Activated naive CD4-positive, alpha-beta T cell treated with anti-CD3 and anti-CD28 coated beads, Interleukin-2, amount 10 ng/mL, durations not matched to agents 7 days and 5 days (primary cell): ENCODE measurements at regions not wholly inside any gene's neighbourhood (a gene's known extent, or its start where the extent isn't known, plus 50 kb on each side); places are given as distances from the start of the nearest gene placed in this dataset.
"Not testable (repeated sequence)": the region's sequence is repeated elsewhere in the genome, so short reads cannot be mapped to it uniquely, and the experiment has no call there.

ENCODE experiments used
- CTCF ChIA-PET: fragments of 350-600 bp; sonication (Branson Sonifier 250); formaldehyde crosslinking; loops from one replicate; lab custom pipeline; 2021; ENCODE audit warnings: antibody characterized with exemption; lab: Charles Lee
- DNase-seq: peaks from one replicate; pipeline ENCODE4 v3.0.0-alpha.2; 2020
- H3K27ac Mint-ChIP-seq: one replicate; pipeline ENCODE4 v1.8.0; 2021; ENCODE audit warnings: mild to moderate bottlenecking, moderate library complexity, mixed read lengths
- H3K27me3 Mint-ChIP-seq: one replicate; pipeline ENCODE4 v1.8.0; 2021; ENCODE audit warnings: mild to moderate bottlenecking, mixed read lengths
- H3K36me3 Mint-ChIP-seq: one replicate; pipeline ENCODE4 v1.8.0; 2021; ENCODE audit warnings: mixed read lengths
- H3K4me1 Mint-ChIP-seq: one replicate; pipeline ENCODE4 v1.8.0; 2021; ENCODE audit warnings: mixed read lengths
- H3K4me3 Mint-ChIP-seq: one replicate; pipeline ENCODE4 v1.8.0; 2021; ENCODE audit warnings: mild to moderate bottlenecking, moderate library complexity, mixed read lengths
- H3K9me3 Mint-ChIP-seq: one replicate; pipeline ENCODE4 v1.8.0; 2021; ENCODE audit warnings: mixed read lengths

GRCh38 chr13:46479283-46479682, 73.7 kb upstream of the LRCH1 start:
- H3K27ac Mint-ChIP-seq: no peak overlapping the region
- no peaks in the 10 kb centered on the region for H3K4me1 Mint-ChIP-seq
- CTCF ChIA-PET: no interaction called here
- DNase-seq: no peak
- H3K4me3 Mint-ChIP-seq: no peak overlapping the region
- peaks cover 2% of the 10 kb centered on the region for H3K9me3 Mint-ChIP-seq
- no peaks in the 10 kb centered on the region for H3K36me3 Mint-ChIP-seq
- H3K27me3 Mint-ChIP-seq: peaks cover 3% of the 10 kb centered on the region

GRCh38 chr13:46478651-46479050, 74.3 kb upstream of the LRCH1 start:
- H3K4me1 Mint-ChIP-seq: no peaks in the 10 kb centered on the region
- peaks cover 3% of the 10 kb centered on the region for H3K27me3 Mint-ChIP-seq
- no peak overlapping the region for H3K27ac Mint-ChIP-seq
- CTCF ChIA-PET: no interaction called here
- DNase-seq: no peak
- peaks cover under 1% of the 10 kb centered on the region for H3K9me3 Mint-ChIP-seq
- no peaks in the 10 kb centered on the region for H3K36me3 Mint-ChIP-seq
- H3K4me3 Mint-ChIP-seq: no peak overlapping the region

- H3K27ac Mint-ChIP-seq: no peak overlapping the region
- CTCF ChIA-PET: no interaction called here
Observed at GRCh38 chr13:46476174-46476573, 76.8 kb upstream of the LRCH1 start.

GRCh38 chr13:46475541-46475991, 77.4 kb upstream of the LRCH1 start:
- H3K27me3 Mint-ChIP-seq: no peaks in the 10 kb centered on the region
- CTCF ChIA-PET: no interaction called here
- no peak overlapping the region for H3K27ac Mint-ChIP-seq
- DNase-seq: no peak
- no peak overlapping the region for H3K4me3 Mint-ChIP-seq
- no peaks in the 10 kb centered on the region for H3K36me3 Mint-ChIP-seq
- H3K9me3 Mint-ChIP-seq: no peaks in the 10 kb centered on the region
- H3K4me1 Mint-ChIP-seq: no peaks in the 10 kb centered on the region

More at GRCh38 chr13:46476174-46476573, 76.8 kb upstream of the LRCH1 start:
- no peaks in the 10 kb centered on the region for H3K9me3 Mint-ChIP-seq
- H3K27me3 Mint-ChIP-seq: no peaks in the 10 kb centered on the region
- no peaks in the 10 kb centered on the region for H3K36me3 Mint-ChIP-seq
- no peak for DNase-seq
- H3K4me3 Mint-ChIP-seq: no peak overlapping the region
- H3K4me1 Mint-ChIP-seq: no peaks in the 10 kb centered on the region

- Mint-ChIP-seq H3K27ac (no peak overlapping the region), H3K27me3 (no peaks in the 10 kb centered on the region)
- CTCF ChIA-PET: no interaction called here
Observed at GRCh38 chr13:46473806-46474205, 79.2 kb upstream of the LRCH1 start.

GRCh38 chr13:46472384-46472783, 80.6 kb upstream of the LRCH1 start:
- Mint-ChIP-seq H3K4me1 (no peaks in the 10 kb centered on the region), H3K27me3 (no peaks in the 10 kb centered on the region), H3K9me3 (no peaks in the 10 kb centered on the region), H3K4me3 (no peak overlapping the region), H3K36me3 (no peaks in the 10 kb centered on the region), H3K27ac (no peak overlapping the region)
- DNase-seq: no peak
- CTCF ChIA-PET: no interaction called here

More at GRCh38 chr13:46473806-46474205, 79.2 kb upstream of the LRCH1 start:
- Mint-ChIP-seq H3K36me3 (no peaks in the 10 kb centered on the region), H3K9me3 (no peaks in the 10 kb centered on the region), H3K4me1 (no peaks in the 10 kb centered on the region), H3K4me3 (no peak overlapping the region)
- no peak for DNase-seq

GRCh38 chr13:46469699-46470098, 82.6 kb upstream of the RUBCNL start:
- H3K27me3 Mint-ChIP-seq, H3K9me3 Mint-ChIP-seq, H3K27ac Mint-ChIP-seq, H3K36me3 Mint-ChIP-seq, CTCF ChIA-PET, H3K4me1 Mint-ChIP-seq, H3K4me3 Mint-ChIP-seq, DNase-seq: not testable (repeated sequence)

GRCh38 chr13:46468570-46469463, 81.8 kb upstream of the RUBCNL start:
- Mint-ChIP-seq H3K27ac (no peak overlapping the region), H3K27me3 (no peaks in the 10 kb centered on the region), H3K4me1 (no peaks in the 10 kb centered on the region), H3K9me3 (no peaks in the 10 kb centered on the region), H3K36me3 (no peaks in the 10 kb centered on the region), H3K4me3 (no peak overlapping the region)
- CTCF ChIA-PET: no interaction called here
- no peak for DNase-seq

- CTCF ChIA-PET, H3K27me3 Mint-ChIP-seq, H3K27ac Mint-ChIP-seq, H3K9me3 Mint-ChIP-seq, H3K36me3 Mint-ChIP-seq, H3K4me3 Mint-ChIP-seq, H3K4me1 Mint-ChIP-seq, DNase-seq: not testable (repeated sequence)
Observed at GRCh38 chr13:46467694-46468093, 80.6 kb upstream of the RUBCNL start.

- H3K27ac Mint-ChIP-seq, DNase-seq, H3K4me1 Mint-ChIP-seq, H3K4me3 Mint-ChIP-seq, CTCF ChIA-PET, H3K36me3 Mint-ChIP-seq, H3K27me3 Mint-ChIP-seq, H3K9me3 Mint-ChIP-seq: not testable (repeated sequence)
Observed at GRCh38 chr13:46466074-46466473, 79.0 kb upstream of the RUBCNL start.

- Mint-ChIP-seq H3K9me3 (peaks cover 4% of the 10 kb centered on the region), H3K27me3 (no peaks in the 10 kb centered on the region), H3K4me3 (no peak overlapping the region), H3K36me3 (no peaks in the 10 kb centered on the region), H3K4me1 (no peaks in the 10 kb centered on the region), H3K27ac (no peak overlapping the region)
- no peak for DNase-seq
- CTCF ChIA-PET: no interaction called here
Observed at GRCh38 chr13:46463719-46464118, 76.7 kb upstream of the RUBCNL start.

- DNase-seq, CTCF ChIA-PET, H3K27ac Mint-ChIP-seq: not testable (repeated sequence)
Observed at GRCh38 chr13:46460223-46460622, 73.2 kb upstream of the RUBCNL start.

GRCh38 chr13:46457255-46457654, 70.2 kb upstream of the RUBCNL start:
- H3K4me3 Mint-ChIP-seq, H3K4me1 Mint-ChIP-seq, CTCF ChIA-PET, H3K27ac Mint-ChIP-seq, H3K9me3 Mint-ChIP-seq, DNase-seq, H3K27me3 Mint-ChIP-seq, H3K36me3 Mint-ChIP-seq: not testable (repeated sequence)

More at GRCh38 chr13:46460223-46460622, 73.2 kb upstream of the RUBCNL start:
- not testable (repeated sequence) for H3K4me1 Mint-ChIP-seq, H3K4me3 Mint-ChIP-seq, H3K27me3 Mint-ChIP-seq, H3K9me3 Mint-ChIP-seq, H3K36me3 Mint-ChIP-seq

- H3K4me3 Mint-ChIP-seq, H3K27me3 Mint-ChIP-seq, DNase-seq, H3K4me1 Mint-ChIP-seq, H3K36me3 Mint-ChIP-seq, CTCF ChIA-PET, H3K27ac Mint-ChIP-seq, H3K9me3 Mint-ChIP-seq: not testable (repeated sequence)
Observed at GRCh38 chr13:46455924-46456323, 68.9 kb upstream of the RUBCNL start.

- H3K4me3 Mint-ChIP-seq, CTCF ChIA-PET, H3K27me3 Mint-ChIP-seq, DNase-seq, H3K4me1 Mint-ChIP-seq, H3K9me3 Mint-ChIP-seq, H3K27ac Mint-ChIP-seq, H3K36me3 Mint-ChIP-seq: not testable (repeated sequence)
Observed at GRCh38 chr13:46451145-46451544, 64.1 kb upstream of the RUBCNL start.
